ENCODE measurements at regions not wholly inside any gene's neighbourhood (a gene's known extent, or its start where the extent isn't known, plus 50 kb on each side); places are given as distances from the start of the nearest gene placed in this dataset.
"Not testable (repeated sequence)": the region's sequence is repeated elsewhere in the genome, so short reads cannot be mapped to it uniquely, and the experiment has no call there.

GRCh38 chr17:74130276-74130675 is 73.2 kb upstream of the RPL38 start:
- H3K4me1 ChIP-seq (replicated peaks), result no peaks in the 10 kb centered on the region
- no peak for DNase-seq (ENCODE audit: low spot score)
- TF ChIP-seq POLR2AphosphoS5 (IDR thresholded peaks at IDR 0.05), result no peak
- TF ChIP-seq POLR2A (IDR thresholded peaks at IDR 0.05), result no peak
- TF ChIP-seq CTCF (IDR thresholded peaks at IDR 0.05), result no peak
- H3K27ac ChIP-seq, result no peak overlapping the region
- H3K4me3 ChIP-seq, result no peak overlapping the region
- H3K9me3 ChIP-seq, result no peaks in the 10 kb centered on the region
- 56% methylated on average over 14 of the region's 14 CpGs for WGBS
- intact Hi-C loops (cut with DNase I), result no loop called here
- H3K27me3 ChIP-seq (replicated peaks; ENCODE audit: insufficient read depth), result peaks cover 3% of the 10 kb centered on the region
- H3K36me3 ChIP-seq, result no peaks in the 10 kb centered on the region

- Histone ChIP-seq H3K4me1 (replicated peaks) (no peaks in the 10 kb centered on the region), H3K4me3 (no peak overlapping the region), H3K9me3 (no peaks in the 10 kb centered on the region), H3K27ac (no peak overlapping the region), H3K36me3 (no peaks in the 10 kb centered on the region), H3K27me3 (replicated peaks; ENCODE audit: insufficient read depth) (peaks cover 3% of the 10 kb centered on the region)
- no peak for DNase-seq (ENCODE audit: low spot score)
- TF ChIP-seq POLR2AphosphoS5 (IDR thresholded peaks at IDR 0.05) (no peak), CTCF (IDR thresholded peaks at IDR 0.05) (no peak), POLR2A (IDR thresholded peaks at IDR 0.05) (no peak)
- intact Hi-C loops (cut with DNase I), result no loop called here
- WGBS, result 83% methylated on average over 8 of the region's 8 CpGs
Measured at GRCh38 chr17:74130841-74131240, 72.6 kb upstream of the RPL38 start.

- DNase-seq (ENCODE audit: low spot score), result no peak
- Histone ChIP-seq H3K36me3 (no peaks in the 10 kb centered on the region), H3K4me1 (replicated peaks) (no peaks in the 10 kb centered on the region), H3K4me3 (no peak overlapping the region), H3K9me3 (no peaks in the 10 kb centered on the region), H3K27me3 (replicated peaks; ENCODE audit: insufficient read depth) (peaks cover 3% of the 10 kb centered on the region), H3K27ac (no peak overlapping the region)
- 58% methylated on average over 6 of the region's 6 CpGs for WGBS
- TF ChIP-seq POLR2A (IDR thresholded peaks at IDR 0.05) (no peak), CTCF (IDR thresholded peaks at IDR 0.05) (no peak), POLR2AphosphoS5 (IDR thresholded peaks at IDR 0.05) (no peak)
- intact Hi-C loops (cut with DNase I), result no loop called here
Measured at GRCh38 chr17:74132354-74132753, 71.1 kb upstream of the RPL38 start.

GRCh38 chr17:74133740-74134139 is 69.7 kb upstream of the RPL38 start:
- H3K4me3 ChIP-seq, result no peak overlapping the region
- TF ChIP-seq POLR2A (IDR thresholded peaks at IDR 0.05) (no peak), POLR2AphosphoS5 (IDR thresholded peaks at IDR 0.05) (no peak), CTCF (IDR thresholded peaks at IDR 0.05) (no peak)
- H3K4me1 ChIP-seq (replicated peaks), result no peaks in the 10 kb centered on the region
- intact Hi-C loops (cut with DNase I), result no loop called here
- peaks cover 3% of the 10 kb centered on the region for H3K27me3 ChIP-seq (replicated peaks; ENCODE audit: insufficient read depth)
- H3K36me3 ChIP-seq, result no peaks in the 10 kb centered on the region
- DNase-seq (ENCODE audit: low spot score), result no peak
- 75% methylated on average over 22 of the region's 22 CpGs for WGBS
- no peak overlapping the region for H3K27ac ChIP-seq
- H3K9me3 ChIP-seq, result no peaks in the 10 kb centered on the region

- DNase-seq (ENCODE audit: low spot score); intact Hi-C loops (cut with DNase I): not testable (repeated sequence)
Measured at GRCh38 chr17:74134234-74134633, 69.2 kb upstream of the RPL38 start.

More at GRCh38 chr17:74134234-74134633, 69.2 kb upstream of the RPL38 start:
- 85% methylated on average over 5 of the region's 5 CpGs for WGBS
- not testable (repeated sequence) for H3K4me1 ChIP-seq (replicated peaks); H3K36me3 ChIP-seq; H3K27ac ChIP-seq; H3K9me3 ChIP-seq; H3K27me3 ChIP-seq (replicated peaks; ENCODE audit: insufficient read depth); H3K4me3 ChIP-seq

All from prostate gland (tissue), 2 donors.